ENCODE measurements at regions not wholly inside any gene's neighbourhood (a gene's known extent, or its start where the extent isn't known, plus 50 kb on each side); places are given as distances from the start of the nearest gene placed in this dataset.

GRCh38 chr2:208906330-208906729, 499.7 kb downstream of the PTH2R start:
- TF ChIP-seq POLR2A (IDR thresholded peaks at IDR 0.05; ENCODE audit: low read depth, low read length) = no peak
- no peak for TF ChIP-seq POLR2AphosphoS5 (IDR thresholded peaks at IDR 0.05; ENCODE audit: low read depth, low read length)

Measured in GM12892 (cell line).